T-helper 1 cell treated with Interleukin-12 subunit alpha and Interleukin-12 subunit beta and Interleukin-4 antibody, amounts not matched to agents 30 μg/mL and 1 μg/mL, for 36 hours (primary cell): ENCODE measurements at regions not wholly inside any gene's neighbourhood (a gene's known extent, or its start where the extent isn't known, plus 50 kb on each side); places are given as distances from the start of the nearest gene placed in this dataset.

Experiments
- H3K27ac Mint-ChIP-seq: one replicate; pipeline ENCODE4 v1.8.0; 2021; ENCODE audit warnings: mild to moderate bottlenecking, mixed read lengths
- H3K27me3 Mint-ChIP-seq: one replicate; pipeline ENCODE4 v1.8.0; 2021; ENCODE audit warnings: low read depth, mixed read lengths
- H3K36me3 Mint-ChIP-seq: one replicate; pipeline ENCODE4 v1.8.0; 2021; ENCODE audit warnings: low read depth, mixed read lengths
- H3K4me1 Mint-ChIP-seq: one replicate; pipeline ENCODE4 v1.8.0; 2021; ENCODE audit warnings: low read depth, mixed read lengths
- H3K4me3 Mint-ChIP-seq: one replicate; pipeline ENCODE4 v1.8.0; 2021; ENCODE audit warnings: mild to moderate bottlenecking, moderate library complexity, mixed read lengths
- H3K9me3 Mint-ChIP-seq: one replicate; pipeline ENCODE4 v1.8.0; 2021; ENCODE audit warnings: mixed read lengths

DNA sequence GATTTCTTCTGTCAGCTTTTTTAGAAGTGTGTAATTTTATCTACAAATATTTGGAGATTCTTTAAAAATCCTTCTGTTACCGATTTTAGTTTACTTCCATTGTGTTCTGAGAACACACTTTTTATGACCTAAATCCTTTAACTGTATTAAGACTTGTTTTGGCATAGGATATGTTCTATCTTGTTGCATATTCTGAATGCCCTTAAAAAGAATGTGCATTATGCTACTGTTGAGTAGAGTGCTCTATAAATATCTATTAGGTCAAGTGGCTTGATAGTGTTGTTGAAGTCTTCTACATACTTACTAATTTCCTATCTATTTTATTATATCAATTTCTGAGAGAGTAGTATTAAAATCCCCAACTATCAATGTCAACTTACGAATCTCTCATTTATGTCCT, 502.2 kb downstream of the MAFB start:
- Mint-ChIP-seq H3K27me3 (no peaks in the 10 kb centered on the region), H3K9me3 (no peaks in the 10 kb centered on the region), H3K4me3 (no peak overlapping the region), H3K27ac (no peak overlapping the region), H3K36me3 (no peaks in the 10 kb centered on the region), H3K4me1 (no peaks in the 10 kb centered on the region)

DNA sequence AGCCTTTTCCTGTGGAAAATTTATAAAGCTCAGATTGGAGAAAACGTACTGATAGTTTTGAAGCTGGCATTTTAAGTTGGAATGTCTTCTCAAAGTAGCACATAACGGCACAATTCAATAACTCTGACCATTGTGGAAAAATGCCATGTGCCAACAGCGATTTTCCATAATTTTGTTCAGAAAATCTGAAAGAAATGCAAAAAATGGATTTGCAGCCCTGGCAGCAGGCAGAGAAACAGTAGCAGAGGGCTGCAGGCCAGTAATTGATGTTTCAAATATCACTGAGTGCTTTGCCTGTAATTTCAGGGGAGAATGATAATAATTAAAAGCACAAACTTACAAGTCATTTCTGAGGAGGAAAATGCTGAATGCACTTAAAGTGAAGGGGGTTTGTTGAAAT, 507.4 kb downstream of the MAFB start:
- no peak overlapping the region for H3K27ac Mint-ChIP-seq
- H3K36me3 Mint-ChIP-seq, result no peaks in the 10 kb centered on the region

DNA sequence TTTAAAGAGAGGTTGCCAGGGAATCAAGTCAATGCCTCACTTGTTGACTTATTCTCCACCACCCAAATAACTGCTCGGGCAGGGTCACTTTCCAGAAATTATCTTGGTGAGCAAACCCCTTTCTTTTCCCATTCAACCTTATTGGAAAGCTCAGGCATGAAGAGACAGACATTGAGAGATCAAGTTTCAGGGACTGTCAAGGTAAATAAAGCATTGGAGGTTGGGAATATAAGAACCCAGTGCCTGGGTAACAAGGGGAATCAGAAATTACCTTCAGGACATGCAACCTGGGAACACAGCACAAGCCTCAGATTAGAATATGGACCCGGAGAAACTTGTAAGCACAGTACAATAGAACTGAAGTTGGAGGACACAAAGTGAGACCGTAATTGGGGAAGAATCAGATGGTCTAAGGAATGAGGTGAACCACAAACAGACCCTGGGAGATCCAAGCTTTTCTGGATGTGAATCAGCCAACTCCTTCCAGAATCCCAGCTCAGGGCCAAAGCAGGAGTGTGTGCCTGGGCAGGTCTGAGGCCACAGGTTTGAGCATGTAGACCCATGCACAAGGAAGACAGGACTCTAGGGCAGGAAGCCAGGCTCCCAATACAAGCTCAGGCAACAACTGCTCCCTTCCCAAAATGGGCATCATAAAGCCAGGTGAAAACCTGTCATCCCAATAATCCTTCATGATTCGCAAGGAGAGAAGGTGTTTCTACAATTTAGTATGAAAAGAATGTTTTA, 512.8 kb downstream of the MAFB start:
- Mint-ChIP-seq H3K36me3 (no peaks in the 10 kb centered on the region), H3K27me3 (no peaks in the 10 kb centered on the region), H3K27ac (no peak overlapping the region), H3K4me1 (no peaks in the 10 kb centered on the region), H3K4me3 (no peak overlapping the region), H3K9me3 (no peaks in the 10 kb centered on the region)

More for the DNA sequence above, 507.4 kb downstream of the MAFB start:
- no peaks in the 10 kb centered on the region for H3K4me1 Mint-ChIP-seq
- H3K9me3 Mint-ChIP-seq, result no peaks in the 10 kb centered on the region
- H3K4me3 Mint-ChIP-seq, result no peak overlapping the region
- H3K27me3 Mint-ChIP-seq, result no peaks in the 10 kb centered on the region

DNA sequence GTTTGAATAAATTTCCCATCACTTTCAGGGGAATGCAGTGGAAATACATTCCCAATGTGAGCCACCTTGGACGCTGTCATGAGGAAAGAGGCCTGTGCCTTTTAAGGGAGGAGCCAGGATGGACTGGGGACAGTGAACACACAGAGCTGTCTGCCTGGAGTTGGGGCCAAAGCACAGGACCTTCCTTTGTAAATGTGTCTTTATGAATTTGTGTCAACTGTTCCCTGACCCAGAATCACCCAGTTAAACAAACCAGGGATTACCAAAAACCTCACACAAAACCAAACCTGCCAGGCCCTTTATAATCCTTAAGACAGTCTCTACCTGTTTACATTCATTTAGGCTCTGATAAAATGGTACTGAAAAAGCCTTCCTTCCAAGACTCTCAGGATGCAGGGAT, 513.7 kb downstream of the MAFB start:
- Mint-ChIP-seq H3K27ac (no peak overlapping the region), H3K4me1 (no peaks in the 10 kb centered on the region), H3K4me3 (no peak overlapping the region), H3K36me3 (no peaks in the 10 kb centered on the region), H3K27me3 (no peaks in the 10 kb centered on the region), H3K9me3 (no peaks in the 10 kb centered on the region)

DNA sequence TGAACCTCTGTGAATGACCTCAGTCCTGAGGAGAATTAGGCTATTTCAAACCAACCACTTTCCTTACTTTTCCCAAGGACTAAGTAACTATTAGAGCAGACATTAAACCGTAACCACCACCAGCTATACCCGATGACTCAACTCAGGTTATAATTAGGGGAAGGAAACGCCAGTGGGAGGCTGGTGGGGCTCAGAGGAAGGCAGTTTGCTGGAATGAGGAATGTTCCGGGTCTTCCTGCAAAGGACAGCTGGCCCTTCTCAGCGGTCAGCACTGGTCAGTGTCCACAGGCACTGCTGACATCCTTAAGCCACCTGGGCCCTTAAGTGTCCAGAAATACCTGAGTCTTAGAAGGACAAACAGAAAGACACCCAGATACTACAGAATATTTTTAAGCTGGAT, 515.2 kb downstream of the MAFB start:
- Mint-ChIP-seq H3K4me3 (no peak overlapping the region), H3K27ac (no peak overlapping the region), H3K4me1 (no peaks in the 10 kb centered on the region), H3K36me3 (no peaks in the 10 kb centered on the region), H3K27me3 (no peaks in the 10 kb centered on the region), H3K9me3 (no peaks in the 10 kb centered on the region)

DNA sequence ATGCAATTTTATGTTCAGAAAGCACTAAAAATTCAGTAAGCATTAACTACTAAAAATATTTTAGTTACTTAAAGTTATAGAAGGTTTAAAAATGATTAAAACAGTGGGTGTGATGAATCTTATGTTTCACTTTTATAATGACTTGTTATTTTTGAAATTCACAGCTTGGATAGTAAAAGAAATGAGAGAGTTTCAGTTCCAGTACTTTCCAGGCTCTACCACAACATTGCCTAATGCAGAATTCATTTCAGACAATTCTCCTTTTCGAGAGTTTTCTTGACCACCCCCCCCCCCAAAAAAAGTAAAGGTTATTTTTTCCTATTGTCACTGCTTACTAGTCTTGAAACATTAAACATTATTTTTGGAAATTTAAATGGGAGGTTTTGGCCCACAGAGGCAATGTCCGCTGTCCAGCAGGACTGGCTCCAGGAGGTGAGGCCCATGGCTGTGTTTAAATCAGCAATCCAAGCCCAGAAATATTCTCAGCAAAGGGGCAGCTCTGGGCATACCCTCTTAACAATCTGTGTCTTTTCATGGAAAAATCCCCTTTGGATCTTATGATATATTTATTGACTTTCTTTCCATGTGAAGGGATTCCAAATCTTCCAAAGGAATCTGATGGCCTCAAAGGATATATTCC, 519.9 kb downstream of the MAFB start:
- H3K27me3 Mint-ChIP-seq, result no peaks in the 10 kb centered on the region
- H3K27ac Mint-ChIP-seq, result no peak overlapping the region
- no peak overlapping the region for H3K4me3 Mint-ChIP-seq
- no peaks in the 10 kb centered on the region for H3K9me3 Mint-ChIP-seq
- H3K4me1 Mint-ChIP-seq, result no peaks in the 10 kb centered on the region
- no peaks in the 10 kb centered on the region for H3K36me3 Mint-ChIP-seq

DNA sequence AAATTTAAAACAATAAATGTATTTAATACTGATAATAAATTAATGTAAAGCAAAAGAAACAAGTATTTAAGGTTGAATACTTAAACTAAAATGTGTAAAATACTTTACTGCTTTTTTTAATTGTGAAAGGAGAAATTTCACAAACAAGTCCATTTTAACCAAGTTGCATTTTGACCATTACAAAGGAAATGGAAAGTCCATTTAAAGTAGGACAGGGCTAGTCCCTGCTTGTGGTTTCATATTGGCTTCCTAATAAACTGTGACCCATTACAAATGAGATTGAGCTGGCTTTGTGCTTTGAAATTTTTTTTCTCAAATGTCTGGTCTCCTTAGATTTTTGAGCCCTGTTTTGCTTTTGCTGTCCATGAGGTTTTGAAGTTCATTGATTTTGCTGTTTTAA, 527.6 kb downstream of the MAFB start:
- Mint-ChIP-seq H3K4me3 (no peak overlapping the region), H3K27me3 (no peaks in the 10 kb centered on the region), H3K4me1 (no peaks in the 10 kb centered on the region), H3K27ac (no peak overlapping the region), H3K9me3 (no peaks in the 10 kb centered on the region), H3K36me3 (no peaks in the 10 kb centered on the region)

DNA sequence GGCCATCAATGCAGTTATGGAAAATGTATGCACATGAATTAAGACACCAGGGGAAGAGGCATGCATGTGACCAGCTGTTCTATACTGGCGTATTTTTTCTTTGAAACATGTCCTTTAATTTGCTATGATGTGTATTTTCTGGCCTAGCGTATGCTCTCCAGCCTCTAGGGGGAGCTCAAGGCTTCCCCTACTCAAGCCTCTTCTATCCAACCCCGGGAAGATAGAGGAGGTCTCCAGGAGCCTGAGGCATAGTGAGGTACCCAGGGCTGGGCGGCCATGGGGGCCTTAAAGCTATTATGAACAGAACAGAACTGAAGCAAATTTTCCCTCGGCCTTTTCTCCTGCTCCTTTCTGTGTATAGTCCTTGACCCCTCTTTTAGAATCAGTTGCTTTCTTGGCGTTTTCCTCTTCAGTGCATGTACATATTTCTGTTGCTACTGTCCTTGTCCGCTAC, 528.9 kb downstream of the MAFB start:
- H3K36me3 Mint-ChIP-seq, result no peaks in the 10 kb centered on the region
- no peak overlapping the region for H3K27ac Mint-ChIP-seq
- no peak overlapping the region for H3K4me3 Mint-ChIP-seq

DNA sequence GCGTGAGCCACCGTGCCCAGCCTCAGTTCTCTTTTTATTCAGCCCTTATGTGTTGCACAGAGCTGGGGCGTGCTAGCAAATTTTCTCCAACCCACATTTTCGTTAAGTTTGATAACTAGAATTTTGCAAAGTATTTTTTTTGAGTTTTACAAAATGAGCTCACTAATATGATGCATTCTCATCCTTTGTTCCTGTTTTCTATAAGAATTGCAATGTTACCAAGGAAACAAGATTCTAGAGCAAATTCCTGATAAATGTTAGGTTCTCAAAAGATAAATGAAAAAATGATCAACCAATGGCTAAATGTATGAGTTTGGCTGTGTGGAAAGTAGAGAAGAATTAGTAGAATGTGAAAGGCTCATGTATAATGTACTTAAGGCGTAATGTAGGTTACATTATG, 529.8 kb downstream of the MAFB start:
- Mint-ChIP-seq H3K27me3 (no peaks in the 10 kb centered on the region), H3K4me3 (no peak overlapping the region), H3K9me3 (no peaks in the 10 kb centered on the region), H3K4me1 (no peaks in the 10 kb centered on the region), H3K27ac (no peak overlapping the region), H3K36me3 (no peaks in the 10 kb centered on the region)

More for the DNA sequence above, 528.9 kb downstream of the MAFB start:
- no peaks in the 10 kb centered on the region for H3K4me1 Mint-ChIP-seq
- H3K27me3 Mint-ChIP-seq, result no peaks in the 10 kb centered on the region
- no peaks in the 10 kb centered on the region for H3K9me3 Mint-ChIP-seq

DNA sequence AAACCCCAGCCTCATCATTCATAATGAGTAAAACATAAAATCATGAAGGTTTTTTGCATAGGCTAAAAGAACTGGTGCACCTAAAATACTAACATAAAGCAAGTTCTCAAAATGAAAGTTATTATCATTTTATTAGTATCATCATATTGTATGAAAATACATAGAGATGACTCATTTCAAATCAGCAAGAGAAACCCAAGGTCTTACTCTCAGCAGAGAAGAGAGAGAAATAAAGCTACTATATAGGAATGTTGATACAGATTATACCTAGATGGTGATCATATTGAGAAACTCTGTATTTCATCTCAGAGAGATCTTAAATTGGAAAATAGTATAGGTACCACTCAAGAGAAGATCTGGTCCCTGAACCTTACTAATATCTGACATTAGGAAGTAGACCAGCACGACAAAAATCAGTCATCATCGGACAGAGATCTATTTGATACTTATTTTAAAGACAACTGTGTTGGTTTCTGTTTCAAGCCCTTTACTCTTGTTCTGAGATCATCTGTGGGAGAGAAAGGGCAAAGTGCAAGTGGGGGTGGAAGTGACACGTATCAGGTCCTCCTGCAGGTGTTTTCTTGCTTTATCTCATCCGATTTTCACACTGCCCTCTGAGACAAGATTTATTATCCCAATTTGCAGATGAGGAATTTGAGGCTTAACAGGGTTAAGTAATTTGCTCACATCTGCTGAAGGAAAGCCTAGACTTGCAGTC, 532.3 kb downstream of the MAFB start:
- no peak overlapping the region for H3K4me3 Mint-ChIP-seq
- no peaks in the 10 kb centered on the region for H3K4me1 Mint-ChIP-seq
- no peaks in the 10 kb centered on the region for H3K9me3 Mint-ChIP-seq
- no peaks in the 10 kb centered on the region for H3K36me3 Mint-ChIP-seq
- no peaks in the 10 kb centered on the region for H3K27me3 Mint-ChIP-seq
- no peak overlapping the region for H3K27ac Mint-ChIP-seq

DNA sequence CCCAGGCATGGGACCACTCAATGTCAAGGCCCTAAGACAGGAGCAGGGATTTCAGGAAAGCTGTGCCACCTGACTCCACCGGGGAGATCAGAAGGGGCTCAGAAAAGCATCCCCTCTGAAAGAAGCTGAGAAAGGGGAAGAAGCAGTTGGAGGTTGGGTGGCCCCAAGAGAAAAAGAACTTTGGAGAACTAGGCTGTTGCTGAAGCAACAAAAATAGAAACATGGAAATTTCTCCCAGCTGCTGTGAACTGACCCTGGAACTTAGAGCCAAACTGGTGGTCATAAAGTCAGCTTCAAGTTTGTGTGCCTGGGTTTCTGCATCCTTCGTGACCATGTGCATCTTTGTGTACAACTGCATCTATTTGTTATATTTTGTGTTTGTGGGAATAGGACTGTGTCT, 534.5 kb downstream of the MAFB start:
- Mint-ChIP-seq H3K27ac (no peak overlapping the region), H3K4me1 (no peaks in the 10 kb centered on the region), H3K9me3 (no peaks in the 10 kb centered on the region), H3K27me3 (no peaks in the 10 kb centered on the region), H3K36me3 (no peaks in the 10 kb centered on the region), H3K4me3 (no peak overlapping the region)

DNA sequence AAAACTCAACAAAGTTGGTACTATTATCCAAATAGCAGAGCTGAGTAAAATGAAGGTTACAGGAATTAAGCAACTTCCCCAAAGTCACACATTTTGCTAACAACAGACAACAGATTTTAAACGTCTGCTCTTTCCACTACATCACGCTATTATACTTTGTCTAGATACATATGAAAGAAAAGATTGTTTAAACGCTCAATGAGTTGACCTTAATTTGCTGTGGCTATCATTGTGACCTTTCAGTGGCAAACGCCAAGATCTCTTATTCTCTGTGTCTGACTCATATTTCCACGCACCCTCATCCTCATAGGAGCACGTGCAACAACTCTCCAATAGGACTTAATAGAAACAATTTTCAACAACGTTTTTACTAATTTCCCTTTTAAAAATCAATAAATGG, 540.1 kb downstream of the MAFB start:
- Mint-ChIP-seq H3K4me3 (no peak overlapping the region), H3K27ac (no peak overlapping the region), H3K4me1 (no peaks in the 10 kb centered on the region), H3K36me3 (no peaks in the 10 kb centered on the region), H3K27me3 (no peaks in the 10 kb centered on the region), H3K9me3 (peaks cover 3% of the 10 kb centered on the region)

DNA sequence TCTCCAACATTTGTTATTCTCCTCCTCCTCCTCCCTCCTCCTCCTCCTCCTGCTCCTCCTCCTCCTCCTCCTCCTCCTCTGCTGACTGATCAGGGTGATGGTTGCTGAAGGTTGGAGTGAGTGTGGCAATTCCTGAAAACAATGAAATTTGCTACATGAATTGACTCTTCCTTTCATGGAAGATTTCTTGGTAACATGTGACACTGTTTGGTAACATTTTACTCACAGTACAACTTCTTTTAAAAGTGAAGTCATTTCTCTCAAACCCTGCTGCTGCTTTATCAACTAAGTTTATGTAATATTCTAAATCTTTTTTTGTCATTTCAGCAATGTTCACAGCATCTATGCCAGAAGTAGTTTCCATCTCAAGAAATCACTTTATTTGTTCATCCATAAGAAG, 543.0 kb downstream of the MAFB start:
- no peak overlapping the region for H3K4me3 Mint-ChIP-seq
- no peaks in the 10 kb centered on the region for H3K36me3 Mint-ChIP-seq

DNA sequence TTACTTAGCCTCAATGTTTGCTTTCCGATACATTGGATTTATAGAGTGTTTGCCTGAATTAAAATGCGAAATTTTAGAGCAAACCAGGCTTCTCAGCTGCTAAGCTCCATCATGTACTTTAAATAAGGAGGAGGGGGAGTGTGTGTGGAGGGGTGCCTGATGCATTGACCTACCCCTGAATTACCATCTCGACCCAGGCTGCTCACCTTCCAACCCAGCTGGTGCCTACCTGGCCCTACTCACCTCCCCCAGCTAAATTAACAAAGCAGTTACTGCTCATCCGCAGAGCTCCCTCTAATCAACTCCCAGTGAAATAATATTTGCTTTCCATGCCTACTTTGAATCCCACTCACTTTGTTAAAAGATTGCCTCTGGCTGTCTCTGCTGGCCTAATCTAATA, 544.5 kb downstream of the MAFB start:
- H3K27me3 Mint-ChIP-seq, result no peaks in the 10 kb centered on the region
- no peaks in the 10 kb centered on the region for H3K36me3 Mint-ChIP-seq
- no peak overlapping the region for H3K27ac Mint-ChIP-seq
- H3K4me1 Mint-ChIP-seq, result no peaks in the 10 kb centered on the region
- no peak overlapping the region for H3K4me3 Mint-ChIP-seq
- H3K9me3 Mint-ChIP-seq, result peaks cover 3% of the 10 kb centered on the region

More for the DNA sequence above, 543.0 kb downstream of the MAFB start:
- Mint-ChIP-seq H3K27ac (no peak overlapping the region), H3K9me3 (peaks cover 3% of the 10 kb centered on the region), H3K4me1 (no peaks in the 10 kb centered on the region), H3K27me3 (no peaks in the 10 kb centered on the region)

DNA sequence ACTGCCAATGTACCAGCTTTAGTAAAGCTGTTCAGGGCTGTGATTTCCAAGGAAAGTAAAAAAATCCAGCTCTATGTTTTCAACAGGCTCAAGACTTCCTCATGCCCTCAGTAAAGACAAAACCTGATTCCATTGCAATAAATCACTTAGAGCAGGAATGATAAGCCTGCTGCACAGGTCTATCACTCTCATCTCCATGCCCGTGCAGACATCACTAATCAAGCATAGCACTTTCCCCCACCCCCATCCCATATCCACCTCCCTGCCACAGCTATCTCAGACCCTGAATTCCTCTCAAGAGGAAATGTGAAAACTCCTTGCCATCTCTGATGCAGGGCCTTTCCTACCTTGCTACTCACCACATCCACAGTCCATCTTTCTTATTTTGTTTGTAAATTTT, 554.9 kb downstream of the MAFB start:
- H3K9me3 Mint-ChIP-seq, result no peaks in the 10 kb centered on the region

More for the DNA sequence above, 554.9 kb downstream of the MAFB start:
- no peak overlapping the region for H3K4me3 Mint-ChIP-seq
- H3K27ac Mint-ChIP-seq, result no peak overlapping the region
- no peaks in the 10 kb centered on the region for H3K27me3 Mint-ChIP-seq
- no peaks in the 10 kb centered on the region for H3K36me3 Mint-ChIP-seq
- H3K4me1 Mint-ChIP-seq, result no peaks in the 10 kb centered on the region
